ENCODE measurements at regions not wholly inside any gene's neighbourhood (a gene's known extent, or its start where the extent isn't known, plus 50 kb on each side); places are given as distances from the start of the nearest gene placed in this dataset.

- H3K27ac ChIP-seq (replicated peaks): no peak overlapping the region
- no peak overlapping the region for H3K4me3 ChIP-seq (replicated peaks; ENCODE audit: insufficient read depth, low read length)
- no peak for TF ChIP-seq POLR2AphosphoS5 (IDR thresholded peaks at IDR 0.05; ENCODE audit: low read depth)
- TF ChIP-seq SPI1 (IDR thresholded peaks at IDR 0.05; ENCODE audit: borderline replicate concordance, low read depth): no peak
- TF ChIP-seq REST (IDR thresholded peaks at IDR 0.05; ENCODE audit: insufficient replicate concordance, low read depth): no peak
- DNase-seq (ENCODE audit: low read depth in 1 of 2, low spot score in 1 of 2): no peak
- H3K27me3 ChIP-seq (ENCODE audit: insufficient read depth, poor library complexity, severe bottlenecking): no peaks in the 10 kb centered on the region
Observed at GRCh38 chr6:137709424-137710236, 157.4 kb upstream of the TNFAIP3 start.

- no peaks in the 10 kb centered on the region for H3K27me3 ChIP-seq (ENCODE audit: insufficient read depth, poor library complexity, severe bottlenecking)
- no peak for DNase-seq (ENCODE audit: low read depth in 1 of 2, low spot score in 1 of 2)
- TF ChIP-seq GABPA (IDR thresholded peaks at IDR 0.05; ENCODE audit: low read depth): no peak
- H3K4me3 ChIP-seq (replicated peaks; ENCODE audit: insufficient read depth, low read length): no peak overlapping the region
- H3K27ac ChIP-seq (replicated peaks): no peak overlapping the region
Observed at GRCh38 chr6:137711972-137712371, 155.1 kb upstream of the TNFAIP3 start.

GRCh38 chr6:137712587-137712986 lies 154.5 kb upstream of the TNFAIP3 start:
- no peak for TF ChIP-seq CTCF (IDR thresholded peaks at IDR 0.05; ENCODE audit: insufficient read depth, low read length)
- TF ChIP-seq GABPA (IDR thresholded peaks at IDR 0.05; ENCODE audit: low read depth): no peak
- TF ChIP-seq REST (IDR thresholded peaks at IDR 0.05; ENCODE audit: insufficient replicate concordance, low read depth): no peak
- TF ChIP-seq POLR2AphosphoS5 (IDR thresholded peaks at IDR 0.05; ENCODE audit: low read depth): no peak
- TF ChIP-seq SPI1 (IDR thresholded peaks at IDR 0.05; ENCODE audit: borderline replicate concordance, low read depth): no peak
- no peak for DNase-seq (ENCODE audit: low read depth in 1 of 2, low spot score in 1 of 2)
- Histone ChIP-seq H3K27ac (replicated peaks) (no peak overlapping the region), H3K4me3 (replicated peaks; ENCODE audit: insufficient read depth, low read length) (no peak overlapping the region), H3K27me3 (ENCODE audit: insufficient read depth, poor library complexity, severe bottlenecking) (no peaks in the 10 kb centered on the region)

GRCh38 chr6:137715589-137716045 lies 151.4 kb upstream of the TNFAIP3 start:
- Histone ChIP-seq H3K27me3 (ENCODE audit: insufficient read depth, poor library complexity, severe bottlenecking) (no peaks in the 10 kb centered on the region), H3K27ac (replicated peaks) (no peak overlapping the region), H3K4me3 (replicated peaks; ENCODE audit: insufficient read depth, low read length) (no peak overlapping the region)
- no peak for DNase-seq (ENCODE audit: low read depth in 1 of 2, low spot score in 1 of 2)
- TF ChIP-seq REST (IDR thresholded peaks at IDR 0.05; ENCODE audit: insufficient replicate concordance, low read depth) (no peak), POLR2AphosphoS5 (IDR thresholded peaks at IDR 0.05; ENCODE audit: low read depth) (no peak), GABPA (IDR thresholded peaks at IDR 0.05; ENCODE audit: low read depth) (no peak)

Measured in HL-60 (cell line).